ENCODE measurements at regions not wholly inside any gene's neighbourhood (a gene's known extent, or its start where the extent isn't known, plus 50 kb on each side); places are given as distances from the start of the nearest gene placed in this dataset.

GRCh38 chr4:38565271-38566199 lies 98.5 kb upstream of the KLF3 start:
- DNase-seq (ENCODE audit: low spot score), result no peak

- no peak for DNase-seq (ENCODE audit: low spot score)
Measured at GRCh38 chr4:38566806-38567398, 97.1 kb upstream of the KLF3 start.

- DNase-seq (ENCODE audit: low spot score), result no peak
Measured at GRCh38 chr4:38567457-38567856, 96.5 kb upstream of the KLF3 start.

- DNase-seq (ENCODE audit: low spot score), result no peak
Measured at GRCh38 chr4:38568768-38569167, 95.2 kb upstream of the KLF3 start.

- DNase-seq (ENCODE audit: low spot score), result no peak
Measured at GRCh38 chr4:38570647-38571276, 93.2 kb upstream of the KLF3 start.

GRCh38 chr4:38572793-38573192 lies 91.2 kb upstream of the KLF3 start:
- no peak for DNase-seq (ENCODE audit: low spot score)

GRCh38 chr4:38574559-38575333 lies 89.3 kb upstream of the KLF3 start:
- no peak for DNase-seq (ENCODE audit: low spot score)

- no peak for DNase-seq (ENCODE audit: low spot score)
Measured at GRCh38 chr4:38576767-38577166, 87.2 kb upstream of the KLF3 start.

- no peak for DNase-seq (ENCODE audit: low spot score)
Measured at GRCh38 chr4:38577462-38577861, 86.5 kb upstream of the KLF3 start.

GRCh38 chr4:38581426-38582106 lies 82.4 kb upstream of the KLF3 start:
- DNase-seq (ENCODE audit: low spot score), result no peak

- DNase-seq (ENCODE audit: low spot score), result no peak
Measured at GRCh38 chr4:38582445-38582844, 81.6 kb upstream of the KLF3 start.

GRCh38 chr4:38582889-38583470 lies 81.0 kb upstream of the KLF3 start:
- no peak for DNase-seq (ENCODE audit: low spot score)

GRCh38 chr4:38585871-38586270 lies 78.1 kb upstream of the KLF3 start:
- no peak for DNase-seq (ENCODE audit: low spot score)

- no peak for DNase-seq (ENCODE audit: low spot score)
Measured at GRCh38 chr4:38587106-38587505, 76.9 kb upstream of the KLF3 start.

- no peak for DNase-seq (ENCODE audit: low spot score)
Measured at GRCh38 chr4:38590046-38590445, 74.0 kb upstream of the KLF3 start.

GRCh38 chr4:38591617-38592337 lies 72.2 kb upstream of the KLF3 start:
- DNase-seq (ENCODE audit: low spot score), result no peak

- DNase-seq (ENCODE audit: low spot score), result no peak
Measured at GRCh38 chr4:38598489-38598888, 65.5 kb upstream of the KLF3 start.

- no peak for DNase-seq (ENCODE audit: low spot score)
Measured at GRCh38 chr4:38600575-38600974, 63.4 kb upstream of the KLF3 start.

GRCh38 chr4:38601244-38601915 lies 62.6 kb upstream of the KLF3 start:
- no peak for DNase-seq (ENCODE audit: low spot score)

- DNase-seq (ENCODE audit: low spot score), result no peak
Measured at GRCh38 chr4:38601916-38602291, 62.1 kb upstream of the KLF3 start.
